Mesodermal cell (in vitro differentiated cells): ENCODE measurements at regions not wholly inside any gene's neighbourhood (a gene's known extent, or its start where the extent isn't known, plus 50 kb on each side); places are given as distances from the start of the nearest gene placed in this dataset.
"Not testable (repeated sequence)": the region's sequence is repeated elsewhere in the genome, so short reads cannot be mapped to it uniquely, and the experiment has no call there.

Experiments
- H3K27ac ChIP-seq: 2 replicates; pipeline ENCODE4 v1.7.0; 2013; ENCODE audit warnings: mild to moderate bottlenecking, low read depth, low read length, moderate library complexity; ENCODE audit not compliant: severe bottlenecking
- H3K36me3 ChIP-seq: 2 replicates; pipeline ENCODE4 v1.7.1; 2013; ENCODE audit warnings: mild to moderate bottlenecking, low read length, moderate library complexity; ENCODE audit not compliant: control insufficient read depth, insufficient read depth
- H3K4me1 ChIP-seq: one replicate; pipeline ENCODE4 v1.7.1; 2013; ENCODE audit warnings: mild to moderate bottlenecking, low read length; ENCODE audit not compliant: insufficient read depth, control insufficient read depth, poor library complexity, severe bottlenecking
- H3K4me3 ChIP-seq: 2 replicates; pipeline ENCODE4 v1.7.0; 2013; ENCODE audit warnings: low read length, control low read depth, mild to moderate bottlenecking; ENCODE audit not compliant: insufficient read depth, poor library complexity, severe bottlenecking; ENCODE audit errors: extremely low read depth
- H3K9me3 ChIP-seq: 2 replicates; pipeline ENCODE4 v1.7.1; 2013; ENCODE audit warnings: mild to moderate bottlenecking, low read length, moderate library complexity; ENCODE audit not compliant: control insufficient read depth
- WGBS, 2 experiments: methylation state at CpG; one replicate each; pipeline ENCODE4 v1.1.5; 2013; ENCODE audit warnings: missing lambda C conversion rate in 2 of 2; ENCODE audit not compliant: insufficient coverage in 2 of 2; 5-methylcytosine and 5-hydroxymethylcytosine counted together

DNA sequence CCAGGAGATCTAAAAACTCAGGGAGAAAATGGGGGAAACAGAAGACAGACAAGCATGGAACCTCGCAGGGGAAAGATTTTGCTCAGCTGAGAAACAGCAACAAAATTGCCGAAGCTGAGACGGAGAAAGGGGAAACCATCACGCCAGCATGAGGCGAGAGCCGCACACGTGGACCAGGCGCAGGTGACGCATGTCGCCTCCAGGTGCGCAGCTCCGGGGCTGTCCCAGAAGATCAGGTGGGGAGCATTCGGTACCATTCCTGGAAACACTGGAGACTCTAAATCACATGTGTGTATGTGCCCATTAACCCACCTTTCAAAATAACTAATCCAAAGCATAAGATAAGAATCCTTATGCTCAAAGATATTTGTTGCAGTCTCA lies 121.7 kb downstream of the BRD1 start:
- no peaks in the 10 kb centered on the region for H3K4me1 ChIP-seq
- no peak overlapping the region for H3K27ac ChIP-seq
- H3K36me3 ChIP-seq = no peaks in the 10 kb centered on the region
- peaks cover 7% of the 10 kb centered on the region for H3K9me3 ChIP-seq
- H3K4me3 ChIP-seq = no peak overlapping the region
- WGBS, 2 experiments = 91 to 92% methylated on average over 13 of the region's 13 CpGs

DNA sequence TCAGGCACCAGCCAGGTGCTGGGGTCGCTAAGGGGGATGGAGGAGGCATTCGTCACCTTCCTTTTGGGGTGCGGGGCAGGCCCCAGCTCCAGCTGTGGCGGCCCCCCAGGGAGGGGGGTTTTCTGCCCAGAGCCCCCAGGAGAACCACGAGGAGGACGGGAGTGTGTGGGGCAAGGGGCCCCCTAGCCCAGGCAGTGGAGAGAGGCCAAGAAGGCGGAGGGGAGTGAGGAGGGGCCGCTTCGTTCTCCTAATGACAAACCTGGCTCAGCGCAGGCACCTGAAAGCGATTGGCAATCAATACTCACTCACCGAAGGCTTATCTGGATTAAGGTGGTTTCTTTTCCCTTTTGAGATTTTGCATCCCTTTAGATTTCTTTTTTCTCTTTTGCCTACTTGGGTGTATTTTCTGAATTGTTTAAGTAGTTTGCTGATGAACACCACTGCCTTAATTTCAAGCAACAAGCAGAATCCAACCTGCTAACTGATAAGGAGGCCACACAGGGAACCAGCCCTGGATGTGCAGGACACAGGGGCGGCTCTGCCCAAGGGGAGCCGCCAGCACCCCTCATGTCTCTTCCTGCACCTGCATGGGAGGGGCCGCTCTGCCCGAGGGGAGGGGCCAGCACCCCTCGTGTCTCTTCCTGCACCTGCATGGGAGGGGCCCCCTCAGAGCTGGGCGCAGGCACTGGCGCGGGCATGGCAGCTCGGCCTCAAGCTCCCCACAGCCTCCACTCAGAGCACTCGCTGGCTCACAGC lies 122.3 kb downstream of the BRD1 start:
- H3K9me3 ChIP-seq = peaks cover 7% of the 10 kb centered on the region
- H3K36me3 ChIP-seq = no peaks in the 10 kb centered on the region
- WGBS, 2 experiments = 89 to 90% methylated on average over 14 to 15 of the region's 22 CpGs
- H3K27ac ChIP-seq = no peak overlapping the region
- H3K4me1 ChIP-seq = no peaks in the 10 kb centered on the region
- H3K4me3 ChIP-seq = no peak overlapping the region

DNA sequence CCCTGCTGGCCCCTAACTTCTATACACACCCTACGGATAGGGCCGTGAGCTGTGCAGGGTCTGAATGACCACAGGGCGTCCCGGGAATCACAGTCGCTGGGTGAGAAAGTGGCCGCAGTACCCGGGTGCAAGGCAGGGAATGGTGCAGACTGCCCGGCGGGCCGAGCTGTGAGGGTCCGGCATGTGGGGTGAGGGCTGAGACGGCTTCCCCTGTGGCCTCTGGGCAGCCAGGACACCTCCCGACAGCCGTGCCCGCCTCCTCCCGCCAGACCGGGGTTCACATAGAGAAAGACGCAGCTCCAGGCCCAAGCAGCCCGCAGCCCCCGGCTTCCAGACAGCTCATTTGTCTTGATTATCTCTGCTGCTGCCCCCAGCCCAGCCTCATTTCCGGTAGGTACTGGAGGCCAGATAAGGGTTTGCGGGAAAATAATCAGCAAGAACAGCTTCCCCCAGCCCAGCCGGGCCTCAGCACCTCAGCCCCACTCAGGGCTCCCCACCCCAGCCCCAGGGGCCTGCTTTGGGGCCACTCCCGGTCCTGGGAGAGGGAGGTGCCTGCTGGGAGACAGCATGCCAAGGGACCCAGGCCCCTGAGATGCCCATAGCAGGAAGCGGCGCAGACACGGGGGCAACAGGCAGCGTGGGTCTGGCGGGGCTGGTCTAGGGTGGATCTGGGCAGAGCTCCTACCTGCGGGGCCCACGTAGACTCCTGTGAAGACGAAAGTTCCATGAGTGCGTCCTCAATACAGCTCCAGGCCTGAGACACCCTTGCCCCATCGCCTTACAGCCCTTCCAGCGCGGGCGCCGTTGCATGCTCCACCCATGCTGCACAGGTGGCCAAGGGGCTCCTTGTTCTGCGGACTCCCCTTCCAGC lies 123.1 kb downstream of the BRD1 start:
- Histone ChIP-seq H3K36me3 (no peaks in the 10 kb centered on the region), H3K27ac (no peak overlapping the region), H3K4me1 (no peaks in the 10 kb centered on the region), H3K4me3 (no peak overlapping the region), H3K9me3 (peaks cover 7% of the 10 kb centered on the region)
- WGBS, 2 experiments = 82 to 91% methylated on average over 26 to 31 of the region's 39 CpGs

DNA sequence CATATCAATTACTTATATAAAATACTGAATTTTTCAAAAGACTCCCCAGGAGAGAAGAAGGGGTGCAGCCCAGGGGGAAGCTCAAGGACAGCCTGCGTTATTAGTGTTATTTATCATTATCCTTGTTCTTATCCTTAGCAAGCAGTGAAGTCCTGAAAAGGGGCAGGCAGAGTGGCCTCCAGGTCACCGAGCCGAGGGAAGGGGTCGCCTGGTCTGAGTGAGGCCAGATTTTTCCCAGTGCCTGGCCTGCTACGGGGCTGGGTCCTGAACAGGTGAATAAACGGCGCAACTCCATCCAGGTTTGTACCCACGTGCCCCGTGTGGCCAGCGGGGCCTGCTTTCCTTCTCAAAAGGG lies 123.7 kb downstream of the BRD1 start:
- Histone ChIP-seq H3K4me3 (no peak overlapping the region), H3K27ac (no peak overlapping the region), H3K36me3 (no peaks in the 10 kb centered on the region), H3K4me1 (no peaks in the 10 kb centered on the region), H3K9me3 (peaks cover 7% of the 10 kb centered on the region)
- 89 to 95% methylated on average over 9 of the region's 10 CpGs for WGBS, 2 experiments

DNA sequence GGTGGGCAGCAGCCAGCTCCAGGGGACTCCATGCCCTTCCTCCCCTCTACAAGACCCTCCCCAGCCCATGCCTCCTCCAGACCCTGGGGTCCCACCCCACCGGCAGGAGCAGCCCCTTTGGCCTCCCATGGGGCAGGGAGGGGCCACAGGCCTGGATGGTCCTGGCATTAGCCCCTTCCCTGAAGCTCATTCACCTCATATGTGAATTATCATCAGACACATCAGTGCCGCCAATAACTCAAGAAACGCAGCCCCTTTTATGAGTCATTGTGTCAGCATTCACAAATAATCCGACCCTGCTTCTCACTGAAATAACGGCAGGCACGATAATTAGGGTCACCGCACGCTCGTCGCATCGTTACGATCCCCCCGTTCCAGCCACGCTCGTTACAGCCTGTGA lies 124.2 kb downstream of the BRD1 start:
- Histone ChIP-seq H3K9me3 (peaks cover 7% of the 10 kb centered on the region), H3K27ac (no peak overlapping the region), H3K4me3 (no peak overlapping the region), H3K36me3 (no peaks in the 10 kb centered on the region), H3K4me1 (no peaks in the 10 kb centered on the region)
- WGBS, 2 experiments = 92 to 94% methylated on average over 11 to 15 of the region's 15 CpGs

DNA sequence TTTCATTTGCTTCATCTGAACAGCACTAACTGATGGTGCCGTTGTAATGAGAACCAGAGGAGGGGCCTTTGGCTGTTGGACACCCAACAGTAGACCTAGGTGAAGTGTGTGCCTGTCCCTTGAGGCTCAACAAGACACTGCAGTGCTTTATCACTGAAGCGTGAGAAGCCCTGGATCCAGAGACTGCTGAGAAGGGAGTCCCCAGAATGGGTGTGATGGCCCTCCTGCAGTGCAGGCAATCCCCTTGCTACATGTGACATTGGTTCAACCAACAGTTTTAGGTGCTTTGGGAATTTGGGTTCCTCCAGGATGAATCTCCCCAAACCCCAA lies 125.6 kb downstream of the BRD1 start:
- no peaks in the 10 kb centered on the region for H3K36me3 ChIP-seq
- H3K9me3 ChIP-seq = peaks cover 7% of the 10 kb centered on the region
- H3K27ac ChIP-seq = no peak overlapping the region
- H3K4me1 ChIP-seq = no peaks in the 10 kb centered on the region
- WGBS, 2 experiments = 86 to 93% methylated on average over 1 to 2 of the region's 2 CpGs
- H3K4me3 ChIP-seq = no peak overlapping the region

DNA sequence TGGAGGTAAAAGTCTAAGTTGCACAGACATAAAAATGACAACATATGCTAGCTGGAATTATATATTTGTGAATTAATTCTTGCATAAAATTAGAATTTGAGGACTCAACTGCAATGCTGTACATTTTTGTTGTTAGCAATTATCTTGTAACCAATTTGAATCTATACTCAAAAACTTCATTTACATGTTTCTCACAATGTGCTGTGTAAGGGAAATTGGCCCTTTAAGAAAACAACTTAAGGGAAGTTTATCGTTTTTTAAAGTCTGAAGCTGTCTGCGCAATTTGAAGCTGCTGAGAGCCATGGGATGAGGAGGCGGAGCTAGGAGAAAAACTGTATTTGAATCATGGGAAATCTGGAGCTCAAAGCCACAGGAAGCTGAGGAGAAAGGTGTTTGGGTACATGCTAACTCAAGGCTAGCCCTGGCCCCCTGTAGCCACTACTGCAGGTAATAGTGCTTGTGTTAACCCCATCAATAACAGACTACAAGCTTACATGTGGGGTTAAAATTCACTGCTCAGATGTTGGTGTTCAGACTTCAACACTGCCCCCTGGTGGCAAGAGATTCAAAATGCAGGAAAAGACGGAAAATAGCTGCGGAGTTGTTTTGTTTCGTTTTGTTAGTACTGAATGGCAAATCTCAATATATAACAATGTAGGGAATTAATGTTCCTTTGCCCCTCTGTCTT lies 126.1 kb downstream of the BRD1 start:
- Histone ChIP-seq H3K4me3 (no peak overlapping the region), H3K36me3 (no peaks in the 10 kb centered on the region), H3K27ac (no peak overlapping the region), H3K4me1 (no peaks in the 10 kb centered on the region), H3K9me3 (peaks cover 7% of the 10 kb centered on the region)
- WGBS, 2 experiments = 83 to 100% methylated on average over 3 of the region's 6 CpGs

DNA sequence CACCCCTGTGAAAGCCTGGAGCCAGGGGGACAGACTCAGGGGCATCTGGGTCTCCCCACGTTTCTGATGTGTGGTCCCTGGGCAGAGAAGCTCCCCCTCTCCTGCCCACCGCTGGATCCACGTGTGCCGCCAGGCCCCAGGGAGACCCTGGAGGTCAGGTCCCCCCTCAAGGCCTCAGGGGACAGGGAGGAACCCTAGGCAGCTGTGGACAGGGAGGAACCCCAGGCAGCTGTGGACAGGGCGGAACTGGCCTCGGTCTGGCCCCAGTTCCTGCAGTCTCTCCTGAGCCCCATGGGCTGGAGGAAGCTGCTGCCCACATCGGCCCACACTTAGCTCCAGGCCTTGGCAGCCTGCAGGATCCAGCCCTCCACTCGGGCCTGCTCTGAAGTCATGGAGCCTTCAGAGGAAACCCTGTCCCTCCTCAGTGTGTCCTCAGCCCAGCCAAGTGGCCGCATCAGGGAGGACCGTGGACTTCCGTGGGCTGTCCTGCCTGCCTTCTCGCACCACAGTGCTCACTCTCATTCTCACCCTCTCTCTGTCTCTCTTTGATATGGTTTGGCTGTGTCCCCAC lies 127.7 kb downstream of the BRD1 start:
- Histone ChIP-seq H3K9me3 (peaks cover 7% of the 10 kb centered on the region), H3K4me3 (no peak overlapping the region), H3K27ac (no peak overlapping the region), H3K4me1 (no peaks in the 10 kb centered on the region), H3K36me3 (no peaks in the 10 kb centered on the region)
- 88 to 93% methylated on average over 8 to 9 of the region's 12 CpGs for WGBS, 2 experiments

DNA sequence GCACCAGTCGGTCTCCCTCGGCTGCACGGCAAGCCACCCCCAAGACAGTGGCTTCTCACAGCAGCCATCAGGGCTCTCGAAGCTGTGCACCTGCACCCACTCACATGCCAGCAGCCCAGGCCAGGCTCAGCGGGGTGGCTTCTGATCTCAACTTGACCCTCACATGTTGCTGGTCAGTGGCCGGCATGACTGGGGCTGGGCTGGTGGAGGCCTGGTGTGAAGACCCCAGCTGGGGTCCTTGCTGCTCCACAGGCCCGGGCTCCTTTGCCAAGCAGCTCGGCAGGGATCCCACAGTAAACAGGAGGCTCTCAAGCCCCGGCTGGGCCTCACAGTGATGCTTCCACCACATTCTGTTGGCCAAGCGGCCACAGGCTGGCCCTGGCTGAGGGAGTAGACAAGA lies 128.2 kb downstream of the BRD1 start:
- peaks cover 7% of the 10 kb centered on the region for H3K9me3 ChIP-seq
- H3K4me3 ChIP-seq = no peak overlapping the region
- H3K4me1 ChIP-seq = no peaks in the 10 kb centered on the region
- 65 to 75% methylated on average over 7 to 8 of the region's 10 CpGs for WGBS, 2 experiments
- no peaks in the 10 kb centered on the region for H3K36me3 ChIP-seq
- H3K27ac ChIP-seq = no peak overlapping the region

DNA sequence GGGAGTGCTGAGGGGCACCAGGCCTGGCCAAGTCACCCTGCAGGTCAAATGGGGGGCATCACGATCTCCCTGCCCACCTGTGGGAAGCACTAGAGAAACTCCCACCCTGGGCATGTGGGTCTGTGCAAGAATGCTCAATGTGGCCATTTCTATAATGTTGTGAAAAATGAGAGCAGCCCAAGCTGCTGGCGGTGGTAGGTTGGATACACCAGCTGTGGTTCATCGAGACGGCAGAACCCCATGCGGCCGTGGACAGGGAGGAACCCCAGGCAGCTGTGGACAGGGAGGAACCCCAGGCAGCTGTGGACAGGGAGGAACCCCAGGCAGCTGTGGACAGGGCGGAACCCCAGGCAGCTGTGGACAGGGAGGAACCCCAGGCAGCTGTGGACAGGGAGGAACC lies 129.1 kb downstream of the BRD1 start:
- not testable (repeated sequence) for H3K27ac ChIP-seq, H3K9me3 ChIP-seq, H3K36me3 ChIP-seq, H3K4me1 ChIP-seq, H3K4me3 ChIP-seq
- 88 to 94% methylated on average over 1 to 6 of the region's 7 CpGs for WGBS, 2 experiments
